ENCODE measurements at regions not wholly inside any gene's neighbourhood (a gene's known extent, or its start where the extent isn't known, plus 50 kb on each side); places are given as distances from the start of the nearest gene placed in this dataset.
"Not testable (repeated sequence)": the region's sequence is repeated elsewhere in the genome, so short reads cannot be mapped to it uniquely, and the experiment has no call there.

- not testable (repeated sequence) for TF ChIP-seq KDM1A (CRISPR knock-in tag; IDR thresholded peaks at IDR 0.05); ZNF253 (CRISPR knock-in tag; IDR thresholded peaks at IDR 0.05; ENCODE audit: borderline replicate concordance); GTF3A (CRISPR knock-in tag; conservative IDR thresholded peaks at IDR 0.05); RAD21 (CRISPR knock-in tag; IDR thresholded peaks at IDR 0.05); RNF2 (conservative IDR thresholded peaks at IDR 0.05; ENCODE audit: low read depth); POLR2AphosphoS5 (IDR thresholded peaks at IDR 0.05; ENCODE audit: low read depth, low read length); POGK (CRISPR knock-in tag; conservative IDR thresholded peaks at IDR 0.05); BRCA1 (CRISPR knock-in tag; IDR thresholded peaks at IDR 0.05); TP53 (CRISPR knock-in tag; conservative IDR thresholded peaks at IDR 0.05)
These were observed 170.7 kb downstream of the UNC5CL start for GRCh38 chr6:40868089-40868865.
